ENCODE measurements at regions not wholly inside any gene's neighbourhood (a gene's known extent, or its start where the extent isn't known, plus 50 kb on each side); places are given as distances from the start of the nearest gene placed in this dataset.
"Not testable (repeated sequence)": the region's sequence is repeated elsewhere in the genome, so short reads cannot be mapped to it uniquely, and the experiment has no call there.

DNA sequence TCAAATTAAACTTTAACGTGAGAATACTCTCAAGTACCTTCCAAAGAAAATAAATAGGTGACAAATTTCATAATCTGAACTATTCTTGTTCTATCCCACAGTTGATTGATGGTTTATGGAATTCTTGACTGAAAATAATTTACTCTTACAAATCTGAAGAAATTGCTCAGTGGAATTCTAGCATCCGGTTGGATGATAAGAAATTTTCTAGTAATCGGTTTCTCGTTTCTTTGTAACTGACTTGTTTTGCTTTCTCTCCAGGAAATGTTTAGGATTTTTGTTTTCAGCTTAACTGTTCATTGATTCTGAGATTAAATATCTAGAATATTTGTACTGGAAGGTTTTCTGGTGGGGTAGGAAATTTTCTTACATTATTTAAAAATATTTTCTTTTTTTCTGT, 558.9 kb upstream of the ADAMTS5 start:
- TF ChIP-seq, protein P1, sequence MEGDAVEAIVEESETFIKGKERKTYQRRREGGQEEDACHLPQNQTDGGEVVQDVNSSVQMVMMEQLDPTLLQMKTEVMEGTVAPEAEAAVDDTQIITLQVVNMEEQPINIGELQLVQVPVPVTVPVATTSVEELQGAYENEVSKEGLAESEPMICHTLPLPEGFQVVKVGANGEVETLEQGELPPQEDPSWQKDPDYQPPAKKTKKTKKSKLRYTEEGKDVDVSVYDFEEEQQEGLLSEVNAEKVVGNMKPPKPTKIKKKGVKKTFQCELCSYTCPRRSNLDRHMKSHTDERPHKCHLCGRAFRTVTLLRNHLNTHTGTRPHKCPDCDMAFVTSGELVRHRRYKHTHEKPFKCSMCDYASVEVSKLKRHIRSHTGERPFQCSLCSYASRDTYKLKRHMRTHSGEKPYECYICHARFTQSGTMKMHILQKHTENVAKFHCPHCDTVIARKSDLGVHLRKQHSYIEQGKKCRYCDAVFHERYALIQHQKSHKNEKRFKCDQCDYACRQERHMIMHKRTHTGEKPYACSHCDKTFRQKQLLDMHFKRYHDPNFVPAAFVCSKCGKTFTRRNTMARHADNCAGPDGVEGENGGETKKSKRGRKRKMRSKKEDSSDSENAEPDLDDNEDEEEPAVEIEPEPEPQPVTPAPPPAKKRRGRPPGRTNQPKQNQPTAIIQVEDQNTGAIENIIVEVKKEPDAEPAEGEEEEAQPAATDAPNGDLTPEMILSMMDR (IDR thresholded peaks at IDR 0.05; ENCODE audit: insufficient read depth, low read length, severe bottlenecking) = no peak
- FAIRE-seq = no peak
- Histone ChIP-seq H3K27me3 (ENCODE audit: control insufficient read depth, insufficient read depth, low read length) (no peaks in the 10 kb centered on the region), H3K36me3 (ENCODE audit: control insufficient read depth, insufficient read depth, low read length) (no peaks in the 10 kb centered on the region), H3K4me3 (ENCODE audit: low read depth, low read length) (no peak overlapping the region)
- no peak for DNase-seq (ENCODE audit: low read depth)

DNA sequence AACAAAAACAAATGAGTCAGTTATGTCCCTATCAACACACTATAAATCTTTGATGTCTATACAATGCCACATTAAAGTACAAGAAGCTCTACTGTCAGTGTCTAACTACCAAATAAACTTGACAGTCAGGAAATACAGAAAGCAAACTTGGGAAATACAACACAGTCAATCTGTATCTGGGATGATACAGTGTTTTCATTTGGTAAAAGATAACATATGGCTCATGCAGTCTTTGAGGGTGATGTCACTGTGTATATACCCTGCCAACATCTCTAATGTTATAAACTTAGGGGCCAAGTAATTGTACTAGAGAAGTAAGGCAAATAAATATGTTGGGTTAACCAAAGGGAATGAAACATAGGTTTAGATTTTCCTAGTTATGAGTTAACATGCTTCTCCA, 552.5 kb upstream of the ADAMTS5 start:
- TF ChIP-seq, protein P1 (IDR thresholded peaks at IDR 0.05; ENCODE audit: insufficient read depth, low read length, severe bottlenecking) = no peak
- DNase-seq (ENCODE audit: low read depth) (peak; percentile 45), FAIRE-seq (no peak)
- H3K27me3 ChIP-seq (ENCODE audit: control insufficient read depth, insufficient read depth, low read length) = no peaks in the 10 kb centered on the region
- H3K4me3 ChIP-seq (ENCODE audit: low read depth, low read length) = no peak overlapping the region
- no peaks in the 10 kb centered on the region for H3K36me3 ChIP-seq (ENCODE audit: control insufficient read depth, insufficient read depth, low read length)

DNA sequence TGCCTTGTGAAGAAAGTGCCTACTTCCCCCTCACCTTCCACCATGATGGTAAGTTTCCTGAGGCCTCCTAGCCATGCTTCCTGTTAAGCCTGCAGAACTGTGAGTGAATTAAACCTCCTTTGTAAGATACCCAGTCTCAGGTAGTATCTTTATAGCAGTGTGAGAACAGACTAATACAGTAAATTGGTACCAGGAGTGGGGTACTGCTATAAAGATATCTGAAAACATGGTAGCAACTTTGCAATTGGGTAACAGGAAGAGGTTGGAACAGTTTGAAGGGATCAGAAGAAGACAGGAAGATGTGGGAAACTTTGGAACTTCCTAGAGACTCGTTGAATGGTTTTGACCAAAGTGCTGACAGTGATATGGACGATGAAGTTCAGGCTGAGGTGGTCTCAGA, 550.3 kb upstream of the ADAMTS5 start:
- H3K4me3 ChIP-seq (ENCODE audit: low read depth, low read length); DNase-seq (ENCODE audit: low read depth); FAIRE-seq; H3K27me3 ChIP-seq (ENCODE audit: control insufficient read depth, insufficient read depth, low read length); H3K36me3 ChIP-seq (ENCODE audit: control insufficient read depth, insufficient read depth, low read length): not testable (repeated sequence)

DNA sequence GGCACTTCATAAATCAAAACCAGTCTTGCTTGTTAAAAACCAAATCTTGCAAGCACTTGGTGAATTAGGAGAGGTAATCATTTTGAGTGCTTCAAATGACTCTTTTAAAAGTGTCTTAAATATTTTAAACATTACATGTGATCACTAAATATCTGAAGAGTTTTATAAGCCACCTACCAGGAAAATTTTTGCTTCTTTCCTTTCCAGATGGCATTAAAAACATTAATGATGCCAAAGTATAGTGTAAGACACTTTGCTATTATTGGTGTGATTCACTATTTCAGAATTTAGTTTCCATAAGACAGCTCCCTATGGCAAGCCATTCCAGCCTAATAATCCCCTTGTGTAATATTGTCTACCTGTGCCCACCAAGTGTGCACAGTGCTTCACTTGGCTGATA, 548.8 kb upstream of the ADAMTS5 start:
- TF ChIP-seq, protein P1 (IDR thresholded peaks at IDR 0.05; ENCODE audit: insufficient read depth, low read length, severe bottlenecking) = no peak
- FAIRE-seq = no peak
- Histone ChIP-seq H3K36me3 (ENCODE audit: control insufficient read depth, insufficient read depth, low read length) (no peaks in the 10 kb centered on the region), H3K4me3 (ENCODE audit: low read depth, low read length) (no peak overlapping the region), H3K27me3 (ENCODE audit: control insufficient read depth, insufficient read depth, low read length) (no peaks in the 10 kb centered on the region)
- no peak for DNase-seq (ENCODE audit: low read depth)

DNA sequence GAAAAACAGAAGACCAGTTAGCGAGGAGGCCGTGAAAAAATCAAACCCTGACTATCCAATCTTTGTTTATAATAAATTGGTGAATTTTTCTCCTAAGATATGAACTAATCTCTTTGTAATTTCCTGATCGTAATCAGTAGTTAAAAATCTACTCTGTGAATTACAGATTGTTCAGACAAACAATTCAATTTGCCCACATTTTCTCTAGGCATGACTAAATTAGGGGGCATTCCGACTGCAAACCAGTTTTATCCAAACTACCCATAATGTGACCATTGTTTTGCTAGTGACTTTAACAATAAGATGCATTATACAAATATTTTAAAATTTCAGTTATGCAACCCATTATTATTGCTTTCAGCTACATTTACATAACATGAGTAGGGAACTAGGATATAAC, 546.9 kb upstream of the ADAMTS5 start:
- H3K36me3 ChIP-seq (ENCODE audit: control insufficient read depth, insufficient read depth, low read length) = no peaks in the 10 kb centered on the region
- TF ChIP-seq, protein P1 (IDR thresholded peaks at IDR 0.05; ENCODE audit: insufficient read depth, low read length, severe bottlenecking) = no peak
- H3K4me3 ChIP-seq (ENCODE audit: low read depth, low read length) = no peak overlapping the region
- FAIRE-seq = no peak
- H3K27me3 ChIP-seq (ENCODE audit: control insufficient read depth, insufficient read depth, low read length) = no peaks in the 10 kb centered on the region
- DNase-seq (ENCODE audit: low read depth) = no peak

DNA sequence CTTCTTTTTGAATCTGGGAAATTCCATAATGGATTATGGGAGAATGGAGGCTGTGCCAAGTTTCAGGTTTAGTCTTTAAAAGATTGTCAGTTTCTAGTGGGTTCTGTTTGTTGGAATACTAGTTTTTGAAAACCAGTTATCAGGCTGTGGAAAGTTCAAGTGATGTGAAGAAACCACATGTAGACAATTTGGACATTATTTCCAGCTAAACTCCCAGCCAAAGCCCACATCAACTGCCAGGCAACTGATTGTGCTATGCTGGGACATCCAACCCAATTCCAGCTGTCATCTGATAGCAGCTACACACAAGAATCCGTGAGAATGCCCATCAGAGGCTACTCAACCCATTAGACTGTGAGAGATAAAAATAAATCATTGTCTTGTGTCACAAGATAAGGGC, 546.1 kb upstream of the ADAMTS5 start:
- Histone ChIP-seq H3K27me3 (ENCODE audit: control insufficient read depth, insufficient read depth, low read length) (no peaks in the 10 kb centered on the region), H3K4me3 (ENCODE audit: low read depth, low read length) (no peak overlapping the region), H3K36me3 (ENCODE audit: control insufficient read depth, insufficient read depth, low read length) (no peaks in the 10 kb centered on the region)
- TF ChIP-seq, protein P1 (IDR thresholded peaks at IDR 0.05; ENCODE audit: insufficient read depth, low read length, severe bottlenecking) = no peak
- DNase-seq (ENCODE audit: low read depth) (no peak), FAIRE-seq (no peak)
